Stomach (tissue), 4 donors: ENCODE measurements at regions not wholly inside any gene's neighbourhood (a gene's known extent, or its start where the extent isn't known, plus 50 kb on each side); places are given as distances from the start of the nearest gene placed in this dataset.

Experiments
- EP300 ChIP-seq: sonication (generic); formaldehyde crosslinking; IDR thresholded peaks from one replicate; pipeline ENCODE4 v1.6.1; 2017; ENCODE audit warnings: antibody characterized with exemption
- POLR2A ChIP-seq, 4 donors: fragments of 450-650 bp; IDR thresholded peaks; one replicate each; pipeline ENCODE4 v1.6.1; 2016; ENCODE audit warnings: antibody characterized with exemption in 4 of 4, control low read depth in 2 of 4, mild to moderate bottlenecking in 1 of 4, moderate library complexity in 1 of 4
- POLR2AphosphoS5 ChIP-seq, 3 donors: sonication (generic); formaldehyde crosslinking; IDR thresholded peaks; one replicate each; pipeline ENCODE4 v1.6.1; 2016; ENCODE audit warnings: antibody characterized with exemption in 3 of 3
- TF ChIP-seq, protein P1 (sequence below), 7 experiments: fragments of 450-650 bp in 4 of 7; fragments of 200-600 bp in 3 of 7; sonication (generic) in 3 of 7; IDR thresholded peaks; one replicate each; pipeline ENCODE4 v1.5.1; 2016 to 2019; ENCODE audit warnings: antibody characterized with exemption in 7 of 7, control low read depth in 2 of 7, mild to moderate bottlenecking in 1 of 7

DNA sequence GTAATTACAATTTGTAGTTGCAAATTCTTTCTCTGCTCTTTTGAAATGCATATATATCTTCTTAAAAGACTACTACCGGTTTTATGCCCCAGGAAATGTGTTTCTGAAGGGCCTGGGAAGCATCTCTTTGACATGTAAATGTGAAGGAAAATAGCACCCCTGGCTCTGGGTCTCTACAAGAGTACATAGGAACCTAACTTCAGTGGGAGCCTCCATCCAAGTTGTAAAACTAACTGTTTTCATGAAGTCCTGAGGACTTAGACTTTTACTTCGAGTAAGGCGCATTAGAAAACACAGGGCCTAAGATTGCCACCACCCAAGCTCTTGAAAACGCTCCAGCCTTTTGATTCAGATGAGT, 99.4 kb downstream of the CBLN2 start:
- TF ChIP-seq POLR2A (IDR thresholded peaks at IDR 0.05) (no peak), POLR2AphosphoS5 (IDR thresholded peaks at IDR 0.05) (no peak), EP300 (no peak)
- TF ChIP-seq, protein P1, sequence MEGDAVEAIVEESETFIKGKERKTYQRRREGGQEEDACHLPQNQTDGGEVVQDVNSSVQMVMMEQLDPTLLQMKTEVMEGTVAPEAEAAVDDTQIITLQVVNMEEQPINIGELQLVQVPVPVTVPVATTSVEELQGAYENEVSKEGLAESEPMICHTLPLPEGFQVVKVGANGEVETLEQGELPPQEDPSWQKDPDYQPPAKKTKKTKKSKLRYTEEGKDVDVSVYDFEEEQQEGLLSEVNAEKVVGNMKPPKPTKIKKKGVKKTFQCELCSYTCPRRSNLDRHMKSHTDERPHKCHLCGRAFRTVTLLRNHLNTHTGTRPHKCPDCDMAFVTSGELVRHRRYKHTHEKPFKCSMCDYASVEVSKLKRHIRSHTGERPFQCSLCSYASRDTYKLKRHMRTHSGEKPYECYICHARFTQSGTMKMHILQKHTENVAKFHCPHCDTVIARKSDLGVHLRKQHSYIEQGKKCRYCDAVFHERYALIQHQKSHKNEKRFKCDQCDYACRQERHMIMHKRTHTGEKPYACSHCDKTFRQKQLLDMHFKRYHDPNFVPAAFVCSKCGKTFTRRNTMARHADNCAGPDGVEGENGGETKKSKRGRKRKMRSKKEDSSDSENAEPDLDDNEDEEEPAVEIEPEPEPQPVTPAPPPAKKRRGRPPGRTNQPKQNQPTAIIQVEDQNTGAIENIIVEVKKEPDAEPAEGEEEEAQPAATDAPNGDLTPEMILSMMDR (IDR thresholded peaks at IDR 0.05): no peak
